ENCODE measurements at regions not wholly inside any gene's neighbourhood (a gene's known extent, or its start where the extent isn't known, plus 50 kb on each side); places are given as distances from the start of the nearest gene placed in this dataset.

DNA sequence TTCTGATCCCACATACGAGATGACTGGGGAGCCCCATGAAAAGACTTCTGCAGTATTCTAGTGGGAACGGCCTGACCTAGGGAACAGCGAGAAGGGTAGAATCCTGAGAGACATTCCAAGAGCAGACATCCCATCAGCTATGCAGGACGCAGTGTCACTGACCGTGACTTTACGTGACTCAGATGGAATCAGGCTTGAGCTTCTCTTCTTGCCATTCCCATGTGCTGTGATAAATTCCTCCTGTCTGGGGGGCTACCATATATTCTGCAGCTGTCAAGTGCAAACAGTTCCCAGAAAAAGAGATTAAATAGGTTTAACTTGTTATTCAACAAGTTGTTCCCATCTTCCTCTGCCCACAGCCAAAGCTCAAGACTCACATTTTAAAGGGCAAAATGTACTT, 73.1 kb upstream of the PDE1C start:
- no peaks in the 10 kb centered on the region for H3K4me1 Mint-ChIP-seq
- POLR2A ChIA-PET, result no interaction called here
- ATAC-seq (ENCODE audit: low read depth), result no peak
- H3K27ac Mint-ChIP-seq, result no peak overlapping the region
- H3K36me3 Mint-ChIP-seq, result no peaks in the 10 kb centered on the region
- H3K9me3 Mint-ChIP-seq, result no peaks in the 10 kb centered on the region
- no peak overlapping the region for H3K4me3 Mint-ChIP-seq
- no peaks in the 10 kb centered on the region for H3K27me3 Mint-ChIP-seq
- DNase-seq, result no peak

- H3K4me1 Mint-ChIP-seq, result no peaks in the 10 kb centered on the region
- H3K36me3 Mint-ChIP-seq, result no peaks in the 10 kb centered on the region
- no peaks in the 10 kb centered on the region for H3K9me3 Mint-ChIP-seq
- no peak overlapping the region for H3K4me3 Mint-ChIP-seq
- no peak for DNase-seq
- H3K27me3 Mint-ChIP-seq, result no peaks in the 10 kb centered on the region
- ATAC-seq (ENCODE audit: low read depth), result no peak
- POLR2A ChIA-PET, result no interaction called here
- no peak overlapping the region for H3K27ac Mint-ChIP-seq
These were observed 72.4 kb upstream of the PDE1C start for GRCh38 chr7:32142649-32143048.

GRCh38 chr7:32140210-32140939, 70.2 kb upstream of the PDE1C start:
- Mint-ChIP-seq H3K4me1 (no peaks in the 10 kb centered on the region), H3K9me3 (no peaks in the 10 kb centered on the region), H3K27ac (no peak overlapping the region), H3K4me3 (no peak overlapping the region), H3K36me3 (no peaks in the 10 kb centered on the region), H3K27me3 (no peaks in the 10 kb centered on the region)
- POLR2A ChIA-PET, result no interaction called here
- ATAC-seq (ENCODE audit: low read depth) (no peak), DNase-seq (no peak)

DNA sequence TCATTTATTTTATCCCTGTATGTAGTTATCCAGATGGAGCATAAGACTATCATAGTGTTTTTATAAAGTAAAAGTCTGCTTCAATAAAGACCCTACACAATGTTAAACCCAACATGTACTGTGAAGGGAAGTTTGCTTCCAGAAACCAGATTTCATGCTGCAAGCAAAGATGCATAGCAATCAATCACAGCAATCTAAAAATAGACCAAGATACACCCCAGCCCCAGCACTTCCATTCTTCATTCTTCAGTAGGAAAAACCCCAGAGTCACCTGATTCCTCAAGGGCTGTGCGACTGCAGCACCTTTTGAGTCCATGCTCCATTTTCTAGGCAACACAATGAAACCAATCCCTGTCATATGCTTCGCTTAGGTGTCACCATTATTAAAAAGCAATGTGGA, 66.9 kb upstream of the PDE1C start:
- Mint-ChIP-seq H3K36me3 (no peaks in the 10 kb centered on the region), H3K27me3 (no peaks in the 10 kb centered on the region), H3K9me3 (peaks cover 2% of the 10 kb centered on the region), H3K4me3 (no peak overlapping the region), H3K4me1 (no peaks in the 10 kb centered on the region), H3K27ac (no peak overlapping the region)
- DNase-seq (no peak), ATAC-seq (ENCODE audit: low read depth) (no peak)
- POLR2A ChIA-PET, result no interaction called here

DNA sequence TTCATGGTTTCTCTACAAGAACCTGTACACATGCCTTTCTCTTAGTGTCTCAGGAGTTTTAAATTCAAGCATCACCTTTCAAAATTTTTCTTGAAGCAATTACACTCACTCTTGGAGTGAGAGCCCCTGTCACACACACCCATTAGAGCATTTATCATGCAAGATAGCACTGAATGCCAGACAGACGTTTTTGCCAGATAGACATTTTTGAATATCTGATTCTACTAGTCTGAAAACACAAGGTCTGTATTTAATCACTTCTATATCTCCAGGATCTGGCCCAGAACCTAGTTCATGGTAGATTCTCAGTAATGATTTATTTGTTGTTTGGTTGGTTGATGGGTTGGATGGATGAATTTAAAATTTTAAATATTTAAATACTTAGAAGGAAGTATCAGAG, 60.9 kb upstream of the PDE1C start:
- no peak overlapping the region for H3K4me3 Mint-ChIP-seq
- DNase-seq, result no peak
- no peaks in the 10 kb centered on the region for H3K4me1 Mint-ChIP-seq
- H3K27me3 Mint-ChIP-seq, result no peaks in the 10 kb centered on the region
- no peak for ATAC-seq (ENCODE audit: low read depth)
- H3K36me3 Mint-ChIP-seq, result no peaks in the 10 kb centered on the region
- POLR2A ChIA-PET, result no interaction called here
- H3K27ac Mint-ChIP-seq, result no peak overlapping the region
- H3K9me3 Mint-ChIP-seq, result peaks cover 5% of the 10 kb centered on the region

DNA sequence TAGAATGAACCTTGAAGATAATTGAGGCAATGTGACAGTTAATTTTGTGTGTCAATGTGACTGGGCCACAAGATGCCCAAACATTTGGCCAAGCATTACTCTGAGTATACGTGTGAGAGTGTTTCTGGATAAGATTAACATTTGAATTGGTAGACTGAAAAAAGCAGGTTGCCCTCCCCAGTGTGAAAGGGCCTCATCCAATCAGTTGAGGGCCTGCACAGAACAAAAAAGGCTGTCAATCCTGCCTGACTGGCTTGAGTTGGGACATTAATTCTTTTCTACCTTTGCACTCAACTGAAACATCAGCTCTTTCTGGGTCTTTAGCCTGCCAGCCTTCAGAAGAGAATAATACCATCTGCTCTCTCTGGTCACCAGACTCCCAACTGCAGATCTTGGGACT, 56.6 kb upstream of the PDE1C start:
- Mint-ChIP-seq H3K4me3 (no peak overlapping the region), H3K4me1 (no peaks in the 10 kb centered on the region), H3K27me3 (no peaks in the 10 kb centered on the region), H3K36me3 (no peaks in the 10 kb centered on the region), H3K27ac (no peak overlapping the region), H3K9me3 (peaks cover 12% of the 10 kb centered on the region)
- POLR2A ChIA-PET, result no interaction called here
- DNase-seq (no peak), ATAC-seq (ENCODE audit: low read depth) (no peak)
